Tibial artery (tissue), 4 donors: ENCODE measurements at regions not wholly inside any gene's neighbourhood (a gene's known extent, or its start where the extent isn't known, plus 50 kb on each side); places are given as distances from the start of the nearest gene placed in this dataset.
"Not testable (repeated sequence)": the region's sequence is repeated elsewhere in the genome, so short reads cannot be mapped to it uniquely, and the experiment has no call there.

Source experiments
- DNase-seq, 2 donors: peaks; one replicate each; pipeline ENCODE4 v3.0.0-alpha.2; 2019
- H3K27ac ChIP-seq, 2 donors: fragments of 200-600 bp; sonication (generic) in 1 of 2; 1 replicate in 1 of 2; 2 replicates in 1 of 2; pipeline ENCODE4 v1.5.1; 2018 to 2019; ENCODE audit warnings: mild to moderate bottlenecking in 1 of 2
- H3K27me3 ChIP-seq, 2 donors: fragments of 200-600 bp; sonication (generic) in 1 of 2; one replicate each; pipeline versions ENCODE4 v1.5.1 to v1.6.0; 2016 to 2019
- H3K36me3 ChIP-seq, 3 donors: fragments of 200-600 bp; sonication (generic) in 2 of 3; one replicate each; pipeline ENCODE4 v1.5.1; 2016 to 2019; ENCODE audit warnings: mild to moderate bottlenecking in 2 of 3
- H3K4me1 ChIP-seq, 4 donors: fragments of 200-600 bp; sonication (generic) in 2 of 4; 1 replicate in 3 of 4; 2 replicates in 1 of 4; pipeline ENCODE4 v1.5.1; 2016 to 2019
- H3K4me3 ChIP-seq, 2 donors: fragments of 200-600 bp; sonication (generic) in 1 of 2; 1 replicate in 1 of 2; 2 replicates in 1 of 2; pipeline ENCODE4 v1.5.1; 2018 to 2019; ENCODE audit warnings: mild to moderate bottlenecking in 2 of 2
- H3K9me3 ChIP-seq, 3 donors: fragments of 200-600 bp; sonication (generic) in 1 of 3; one replicate each; pipeline ENCODE4 v1.5.1; 2016 to 2019
- intact Hi-C: fragments of 100-400 bp; cut with DNase I; formaldehyde crosslinking; loops from one replicate; pipeline ENCODE4 v1.15.0; 2023; ENCODE audit warnings: low total_unique reads
- TF ChIP-seq, protein P1 (sequence below), 2 experiments: fragments of 200-600 bp in 1 of 2; fragments of 450-650 bp in 1 of 2; IDR thresholded peaks; one replicate each; pipeline ENCODE4 v1.5.1; 2017 to 2019; ENCODE audit warnings: antibody characterized with exemption in 2 of 2, mild to moderate bottlenecking in 1 of 2, moderate library complexity in 1 of 2

DNA sequence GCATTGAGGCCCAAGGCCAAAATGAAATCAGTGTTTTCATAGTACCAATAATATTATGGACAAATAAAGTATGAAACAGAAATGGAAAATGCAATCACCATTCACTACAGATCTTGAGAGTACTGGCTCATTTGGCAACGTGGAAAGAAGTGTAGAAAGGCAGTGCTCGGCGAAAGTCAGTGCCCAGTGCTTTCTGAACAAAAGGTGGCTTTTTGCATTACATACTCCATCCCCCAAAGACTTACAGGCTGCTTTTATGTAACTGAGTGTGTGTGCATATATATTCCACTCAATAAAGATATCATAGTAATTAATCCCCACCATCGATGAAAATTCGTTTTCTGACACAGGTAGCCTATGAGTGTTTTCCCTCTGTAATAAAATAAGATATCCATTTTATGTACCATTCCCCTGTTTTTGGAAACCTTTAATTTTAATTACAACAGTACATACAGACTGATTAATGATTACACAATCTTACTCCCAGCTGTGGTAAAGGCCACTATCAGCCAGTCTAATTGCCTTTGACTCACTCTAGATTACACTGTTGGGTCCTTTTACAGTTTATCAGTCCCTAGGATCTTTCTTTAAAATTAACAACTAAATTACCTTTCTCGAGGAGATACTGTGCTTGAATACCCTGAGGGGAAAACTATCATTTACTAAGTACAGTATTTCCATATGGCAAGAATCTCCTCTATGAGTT, 65.9 kb downstream of the MAD2L1 start:
- H3K9me3 ChIP-seq = no peaks in the 10 kb centered on the region
- no peaks in the 10 kb centered on the region for H3K27me3 ChIP-seq
- intact Hi-C loops = no loop called here
- no peak overlapping the region for H3K4me3 ChIP-seq
- DNase-seq = no peak
- no peak overlapping the region for H3K27ac ChIP-seq
- H3K36me3 ChIP-seq = no peaks in the 10 kb centered on the region
- TF ChIP-seq, protein P1, sequence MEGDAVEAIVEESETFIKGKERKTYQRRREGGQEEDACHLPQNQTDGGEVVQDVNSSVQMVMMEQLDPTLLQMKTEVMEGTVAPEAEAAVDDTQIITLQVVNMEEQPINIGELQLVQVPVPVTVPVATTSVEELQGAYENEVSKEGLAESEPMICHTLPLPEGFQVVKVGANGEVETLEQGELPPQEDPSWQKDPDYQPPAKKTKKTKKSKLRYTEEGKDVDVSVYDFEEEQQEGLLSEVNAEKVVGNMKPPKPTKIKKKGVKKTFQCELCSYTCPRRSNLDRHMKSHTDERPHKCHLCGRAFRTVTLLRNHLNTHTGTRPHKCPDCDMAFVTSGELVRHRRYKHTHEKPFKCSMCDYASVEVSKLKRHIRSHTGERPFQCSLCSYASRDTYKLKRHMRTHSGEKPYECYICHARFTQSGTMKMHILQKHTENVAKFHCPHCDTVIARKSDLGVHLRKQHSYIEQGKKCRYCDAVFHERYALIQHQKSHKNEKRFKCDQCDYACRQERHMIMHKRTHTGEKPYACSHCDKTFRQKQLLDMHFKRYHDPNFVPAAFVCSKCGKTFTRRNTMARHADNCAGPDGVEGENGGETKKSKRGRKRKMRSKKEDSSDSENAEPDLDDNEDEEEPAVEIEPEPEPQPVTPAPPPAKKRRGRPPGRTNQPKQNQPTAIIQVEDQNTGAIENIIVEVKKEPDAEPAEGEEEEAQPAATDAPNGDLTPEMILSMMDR (IDR thresholded peaks at IDR 0.05) = no peak
- H3K4me1 ChIP-seq = no peaks in the 10 kb centered on the region

DNA sequence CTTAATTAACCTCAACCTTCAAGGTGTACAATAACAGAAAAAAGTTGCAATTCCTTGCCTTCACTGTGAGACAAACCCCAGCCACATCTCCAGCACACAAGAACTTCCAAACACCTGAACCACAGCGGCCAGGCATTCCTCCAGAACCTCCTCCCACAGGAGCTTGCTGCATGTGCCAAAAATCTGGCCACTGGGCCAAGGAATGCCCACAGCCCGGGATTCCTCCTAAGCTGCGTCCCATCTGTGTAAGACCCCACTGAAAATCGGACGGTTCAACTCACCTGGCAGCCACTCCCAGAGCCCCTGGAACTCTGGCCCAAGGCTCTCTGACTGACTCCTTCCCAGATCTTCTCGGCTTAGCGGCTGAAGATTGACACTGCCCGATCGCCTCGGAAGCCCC, 70.6 kb downstream of the MAD2L1 start:
- H3K36me3 ChIP-seq, intact Hi-C loops, H3K9me3 ChIP-seq, H3K27ac ChIP-seq, H3K4me3 ChIP-seq, H3K4me1 ChIP-seq, DNase-seq, H3K27me3 ChIP-seq: not testable (repeated sequence)

DNA sequence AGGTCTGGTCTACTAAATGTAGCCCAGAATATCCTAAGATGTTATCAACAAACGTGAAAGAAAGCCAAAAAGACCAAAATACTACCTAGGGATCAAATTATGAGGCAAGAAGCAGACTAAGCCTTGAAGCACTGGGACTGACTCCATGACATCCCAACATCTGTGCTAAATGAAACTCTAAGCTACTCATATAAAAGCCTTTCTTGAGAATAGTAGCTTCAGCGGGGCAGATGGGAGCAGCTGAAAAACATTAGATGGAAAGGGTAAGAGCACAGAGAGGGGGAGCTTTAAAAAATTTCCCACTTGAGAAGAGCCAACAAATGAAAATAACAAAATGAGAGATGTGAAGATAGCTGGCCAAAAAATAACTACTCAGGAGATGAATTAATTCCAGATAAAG, 81.7 kb downstream of the MAD2L1 start:
- Histone ChIP-seq H3K4me3 (no peak overlapping the region), H3K27ac (no peak overlapping the region), H3K36me3 (no peaks in the 10 kb centered on the region), H3K27me3 (no peaks in the 10 kb centered on the region), H3K4me1 (peaks cover 0 to 15% (median 0%) of the 10 kb centered on the region in 4 donors), H3K9me3 (peaks cover 0 to 4% (median 0%) of the 10 kb centered on the region in 3 donors)
- intact Hi-C loops = no loop called here
- TF ChIP-seq, protein P1 (IDR thresholded peaks at IDR 0.05) = no peak
- DNase-seq = no peak

DNA sequence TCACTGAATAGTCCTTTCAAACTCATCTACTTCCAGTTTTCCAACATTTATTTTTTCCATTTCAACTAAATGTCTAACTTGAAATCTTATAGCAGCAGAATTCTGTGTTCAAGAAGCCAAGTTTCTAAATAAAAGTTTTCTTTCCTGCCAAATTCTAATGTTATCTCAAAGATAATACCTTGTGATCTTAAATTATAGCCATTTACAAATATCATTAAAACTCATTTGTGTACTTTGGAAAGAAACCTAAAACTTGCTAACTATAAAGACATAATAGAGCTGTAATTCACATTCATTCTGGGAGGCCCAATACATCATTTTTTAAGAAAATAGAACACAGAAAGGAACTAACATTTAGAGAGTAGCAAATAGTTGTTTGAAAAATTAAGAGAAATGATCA, 83.9 kb downstream of the MAD2L1 start:
- no peak overlapping the region for H3K4me3 ChIP-seq
- TF ChIP-seq, protein P1 (IDR thresholded peaks at IDR 0.05) = no peak
- no peak overlapping the region for H3K27ac ChIP-seq
- H3K9me3 ChIP-seq = no peaks in the 10 kb centered on the region
- no peaks in the 10 kb centered on the region for H3K27me3 ChIP-seq
- H3K4me1 ChIP-seq = peaks cover 0 to 15% (median 0%) of the 10 kb centered on the region in 4 donors
- intact Hi-C loops = no loop called here
- no peaks in the 10 kb centered on the region for H3K36me3 ChIP-seq
- no peak for DNase-seq

DNA sequence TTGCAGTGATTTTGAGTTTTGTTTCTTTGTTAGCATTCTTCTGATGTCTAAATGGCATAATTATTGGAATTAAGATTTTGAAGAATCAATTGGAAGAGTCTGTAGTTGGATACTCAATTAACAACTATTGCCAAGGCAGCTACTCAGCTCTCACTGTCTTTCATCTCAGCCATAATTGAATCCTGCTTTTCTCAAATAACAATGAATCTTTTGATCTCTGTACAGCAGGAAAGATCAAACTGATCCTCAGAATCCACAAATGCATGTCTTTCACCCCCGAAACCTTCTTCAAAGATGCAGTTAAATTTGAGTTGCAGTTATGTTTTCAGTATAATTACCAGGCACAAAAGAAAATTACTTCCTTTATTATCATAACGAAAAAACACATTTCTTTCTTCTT, 86.2 kb downstream of the MAD2L1 start:
- TF ChIP-seq, protein P1 (IDR thresholded peaks at IDR 0.05) = no peak
- no peak overlapping the region for H3K4me3 ChIP-seq
- H3K9me3 ChIP-seq = no peaks in the 10 kb centered on the region
- H3K27me3 ChIP-seq = no peaks in the 10 kb centered on the region
- no peaks in the 10 kb centered on the region for H3K36me3 ChIP-seq
- no peak for DNase-seq
- intact Hi-C loops = no loop called here
- H3K4me1 ChIP-seq = peaks cover 0 to 15% (median 0%) of the 10 kb centered on the region in 4 donors
- no peak overlapping the region for H3K27ac ChIP-seq

DNA sequence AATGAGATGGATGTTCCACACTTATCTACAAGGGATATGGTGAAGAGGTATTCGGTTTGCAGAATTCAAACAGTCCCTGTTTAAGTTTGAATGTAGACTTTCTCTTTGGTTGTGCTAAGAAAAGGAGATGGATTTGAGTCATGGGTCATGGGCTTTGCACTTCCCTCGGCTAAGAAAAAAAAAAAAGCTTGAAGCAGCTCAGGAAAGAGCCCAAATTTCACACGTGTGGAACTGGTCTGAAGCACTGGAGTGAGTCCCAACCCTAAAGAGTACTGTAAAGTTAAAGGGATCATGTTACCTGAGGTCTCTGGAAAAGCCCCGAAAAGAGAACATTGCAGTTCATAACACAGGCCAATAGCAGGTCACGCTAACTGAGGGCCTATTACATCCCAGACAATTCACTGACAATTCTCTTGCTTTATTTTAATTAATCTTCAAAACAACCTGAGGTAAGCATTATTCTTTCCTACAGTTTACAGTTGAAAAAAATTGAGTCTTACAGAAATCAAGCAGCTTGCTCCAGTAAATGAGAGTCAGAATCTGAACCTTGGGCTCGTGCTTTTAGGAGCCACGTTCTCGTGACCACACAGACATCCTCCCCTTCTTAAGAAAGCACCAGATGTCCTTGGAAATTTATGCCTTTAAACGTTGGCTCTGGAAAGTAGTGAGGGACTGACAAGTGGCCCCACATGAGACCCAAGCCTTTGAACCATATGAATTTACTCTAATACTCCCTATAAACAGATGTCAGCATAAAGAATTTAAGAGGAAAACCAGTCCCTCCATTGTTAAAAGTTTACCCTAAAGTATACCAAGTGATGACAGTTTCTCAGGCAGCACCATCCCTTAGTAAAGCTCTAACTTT, 89.3 kb downstream of the MAD2L1 start:
- Histone ChIP-seq H3K36me3 (no peaks in the 10 kb centered on the region), H3K9me3 (no peaks in the 10 kb centered on the region), H3K4me3 (no peak overlapping the region), H3K4me1 (no peaks in the 10 kb centered on the region), H3K27me3 (no peaks in the 10 kb centered on the region), H3K27ac (no peak overlapping the region)
- intact Hi-C loops = no loop called here
- no peak for DNase-seq
- TF ChIP-seq, protein P1 (IDR thresholded peaks at IDR 0.05) = no peak
